Upper lobe of left lung (tissue), 4 donors: ENCODE measurements at regions not wholly inside any gene's neighbourhood (a gene's known extent, or its start where the extent isn't known, plus 50 kb on each side); places are given as distances from the start of the nearest gene placed in this dataset.

ENCODE experiments used
- EP300 ChIP-seq, 4 donors: sonication (generic); formaldehyde crosslinking; IDR thresholded peaks; one replicate each; pipeline ENCODE4 v1.5.1; 2017; ENCODE audit warnings: antibody characterized with exemption in 4 of 4, control low read depth in 2 of 4
- POLR2AphosphoS5 ChIP-seq, 2 donors: sonication (generic); formaldehyde crosslinking; IDR thresholded peaks; one replicate each; pipeline ENCODE4 v1.5.1; 2017; ENCODE audit warnings: antibody characterized with exemption in 2 of 2
- TF ChIP-seq, protein P1 (sequence below), 6 experiments: fragments of 450-650 bp in 4 of 6; fragments of 200-600 bp in 2 of 6; sonication (generic) in 2 of 6; IDR thresholded peaks; one replicate each; pipeline ENCODE4 v1.5.1; 2016 to 2019; ENCODE audit warnings: antibody characterized with exemption in 6 of 6

- TF ChIP-seq, protein P1, sequence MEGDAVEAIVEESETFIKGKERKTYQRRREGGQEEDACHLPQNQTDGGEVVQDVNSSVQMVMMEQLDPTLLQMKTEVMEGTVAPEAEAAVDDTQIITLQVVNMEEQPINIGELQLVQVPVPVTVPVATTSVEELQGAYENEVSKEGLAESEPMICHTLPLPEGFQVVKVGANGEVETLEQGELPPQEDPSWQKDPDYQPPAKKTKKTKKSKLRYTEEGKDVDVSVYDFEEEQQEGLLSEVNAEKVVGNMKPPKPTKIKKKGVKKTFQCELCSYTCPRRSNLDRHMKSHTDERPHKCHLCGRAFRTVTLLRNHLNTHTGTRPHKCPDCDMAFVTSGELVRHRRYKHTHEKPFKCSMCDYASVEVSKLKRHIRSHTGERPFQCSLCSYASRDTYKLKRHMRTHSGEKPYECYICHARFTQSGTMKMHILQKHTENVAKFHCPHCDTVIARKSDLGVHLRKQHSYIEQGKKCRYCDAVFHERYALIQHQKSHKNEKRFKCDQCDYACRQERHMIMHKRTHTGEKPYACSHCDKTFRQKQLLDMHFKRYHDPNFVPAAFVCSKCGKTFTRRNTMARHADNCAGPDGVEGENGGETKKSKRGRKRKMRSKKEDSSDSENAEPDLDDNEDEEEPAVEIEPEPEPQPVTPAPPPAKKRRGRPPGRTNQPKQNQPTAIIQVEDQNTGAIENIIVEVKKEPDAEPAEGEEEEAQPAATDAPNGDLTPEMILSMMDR (IDR thresholded peaks at IDR 0.05): no peak
- TF ChIP-seq POLR2AphosphoS5 (IDR thresholded peaks at IDR 0.05) (no peak), EP300 (IDR thresholded peaks at IDR 0.05) (no peak)
These were observed 524.2 kb downstream of the SPATA31D1 start for GRCh38 chr9:82512728-82513127.
